ENCODE measurements at regions not wholly inside any gene's neighbourhood (a gene's known extent, or its start where the extent isn't known, plus 50 kb on each side); places are given as distances from the start of the nearest gene placed in this dataset.
A peak's percentile ranks its signal among the peaks of the same experiment; 100 is the strongest.
"Not testable (repeated sequence)": the region's sequence is repeated elsewhere in the genome, so short reads cannot be mapped to it uniquely, and the experiment has no call there.

- Histone ChIP-seq H3K27me3 (no peaks in the 10 kb centered on the region), H3K9me3 (no peaks in the 10 kb centered on the region), H3K4me3 (no peak overlapping the region), H3K36me3 (replicated peaks in 1 of 2; ENCODE audit: insufficient read depth in 1 of 2, low read depth in 2 of 2) (no peaks in the 10 kb centered on the region), H3K4me1 (no peaks in the 10 kb centered on the region), H3K27ac (no peak overlapping the region)
- peak in 1 of 4 donors; percentile 13 for DNase-seq
- TF ChIP-seq POLR2A (IDR thresholded peaks at IDR 0.05) (no peak), CTCF (IDR thresholded peaks at IDR 0.05) (peak in 5 of 7 experiments; percentile 11 to 35 (median 21))
- intact Hi-C loops (cut with DNase I), result no loop called here
- no peak for ATAC-seq
- WGBS, 2 donors, result 6 to 16% methylated on average over 5 of the region's 5 CpGs
These were observed 142.9 kb upstream of the MSX2 start for GRCh38 chr5:174581479-174581878.

- Histone ChIP-seq H3K27ac (no peak overlapping the region), H3K27me3 (no peaks in the 10 kb centered on the region), H3K36me3 (replicated peaks in 1 of 2; ENCODE audit: insufficient read depth in 1 of 2, low read depth in 2 of 2) (no peaks in the 10 kb centered on the region), H3K4me1 (no peaks in the 10 kb centered on the region), H3K4me3 (no peak overlapping the region), H3K9me3 (no peaks in the 10 kb centered on the region)
- TF ChIP-seq CTCF (IDR thresholded peaks at IDR 0.05) (no peak), POLR2A (IDR thresholded peaks at IDR 0.05) (no peak)
- intact Hi-C loops (cut with DNase I), result no loop called here
- ATAC-seq, result no peak
- 44 to 52% methylated on average over 4 of the region's 4 CpGs for WGBS, 2 donors
- no peak for DNase-seq
These were observed 142.5 kb upstream of the MSX2 start for GRCh38 chr5:174581894-174582293.

GRCh38 chr5:174583071-174583470 is 141.3 kb upstream of the MSX2 start:
- TF ChIP-seq CTCF (IDR thresholded peaks at IDR 0.05) (no peak), POLR2A (IDR thresholded peaks at IDR 0.05) (no peak)

GRCh38 chr5:174585472-174585871 is 138.9 kb upstream of the MSX2 start:
- no peak for ATAC-seq
- 64 to 69% methylated on average over 2 of the region's 2 CpGs for WGBS, 2 donors
- intact Hi-C loops (cut with DNase I), result no loop called here

More at GRCh38 chr5:174583071-174583470, 141.3 kb upstream of the MSX2 start:
- intact Hi-C loops (cut with DNase I), result no loop called here
- no peak overlapping the region for H3K27ac ChIP-seq
- no peaks in the 10 kb centered on the region for H3K4me1 ChIP-seq
- H3K4me3 ChIP-seq, result no peak overlapping the region
- ATAC-seq, result no peak
- 79 to 90% methylated on average over 4 of the region's 4 CpGs for WGBS, 2 donors
- DNase-seq, result no peak
- H3K27me3 ChIP-seq, result no peaks in the 10 kb centered on the region
- no peaks in the 10 kb centered on the region for H3K9me3 ChIP-seq
- H3K36me3 ChIP-seq (replicated peaks in 1 of 2; ENCODE audit: insufficient read depth in 1 of 2, low read depth in 2 of 2), result no peaks in the 10 kb centered on the region

GRCh38 chr5:174586163-174586562 is 138.2 kb upstream of the MSX2 start:
- H3K4me3 ChIP-seq; H3K4me1 ChIP-seq; DNase-seq; ATAC-seq; H3K27me3 ChIP-seq; intact Hi-C loops (cut with DNase I); H3K27ac ChIP-seq; H3K9me3 ChIP-seq; H3K36me3 ChIP-seq (replicated peaks in 1 of 2; ENCODE audit: insufficient read depth in 1 of 2, low read depth in 2 of 2): not testable (repeated sequence)
- 74 to 77% methylated on average over 4 of the region's 4 CpGs for WGBS, 2 donors

More at GRCh38 chr5:174585472-174585871, 138.9 kb upstream of the MSX2 start:
- Histone ChIP-seq H3K9me3 (no peaks in the 10 kb centered on the region), H3K4me3 (no peak overlapping the region), H3K4me1 (no peaks in the 10 kb centered on the region), H3K27me3 (peaks cover 0 to 6% of the 10 kb centered on the region in 2 donors), H3K27ac (no peak overlapping the region), H3K36me3 (replicated peaks in 1 of 2; ENCODE audit: insufficient read depth in 1 of 2, low read depth in 2 of 2) (no peaks in the 10 kb centered on the region)
- no peak for DNase-seq
- TF ChIP-seq POLR2A (IDR thresholded peaks at IDR 0.05) (no peak), CTCF (IDR thresholded peaks at IDR 0.05) (no peak)

Data from body of pancreas (tissue), 4 donors.